ENCODE measurements at regions not wholly inside any gene's neighbourhood (a gene's known extent, or its start where the extent isn't known, plus 50 kb on each side); places are given as distances from the start of the nearest gene placed in this dataset.

DNA sequence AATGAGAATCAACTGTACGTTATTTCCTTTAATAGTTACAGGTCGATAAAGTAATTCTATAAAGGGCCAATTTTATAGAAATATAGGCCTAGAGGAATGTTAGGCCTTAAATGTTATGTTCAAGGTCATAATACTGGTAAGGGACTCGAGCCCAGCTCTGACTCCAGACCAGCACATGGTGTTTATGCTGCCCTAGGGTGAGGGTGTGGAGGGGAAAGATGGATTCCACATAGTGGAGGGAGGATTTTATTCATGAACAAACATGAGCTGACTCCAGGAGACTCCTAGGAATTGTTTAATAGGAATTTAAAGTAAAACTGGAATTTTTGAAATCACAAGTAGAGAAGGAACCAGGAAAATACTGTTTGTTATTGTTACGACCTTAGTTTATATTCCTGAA lies 139.9 kb downstream of the LACC1 start:
- in situ Hi-C loops (cut with MboI; ENCODE audit: low sequenced_read_pairs): no loop called here

DNA sequence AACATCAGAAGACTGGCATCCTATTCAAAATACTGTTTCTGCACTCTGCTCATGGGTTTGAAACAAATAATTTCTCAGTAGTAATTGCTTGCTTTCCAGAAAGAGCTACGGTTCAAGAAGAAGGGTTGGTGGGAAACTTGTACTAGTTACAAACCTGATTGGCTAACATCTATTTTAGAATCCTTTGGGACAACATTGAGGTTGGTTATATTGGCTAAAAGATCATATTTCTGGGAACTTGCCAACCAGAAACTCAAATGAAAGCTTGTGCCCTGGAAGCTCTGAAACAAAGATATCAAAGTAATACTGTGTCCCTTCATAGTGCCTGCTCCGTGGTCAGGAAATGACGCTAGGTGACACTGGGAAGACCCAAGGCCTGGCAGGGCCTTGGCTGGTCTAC lies 141.7 kb downstream of the LACC1 start:
- in situ Hi-C loops (cut with MboI; ENCODE audit: low sequenced_read_pairs): no loop called here

DNA sequence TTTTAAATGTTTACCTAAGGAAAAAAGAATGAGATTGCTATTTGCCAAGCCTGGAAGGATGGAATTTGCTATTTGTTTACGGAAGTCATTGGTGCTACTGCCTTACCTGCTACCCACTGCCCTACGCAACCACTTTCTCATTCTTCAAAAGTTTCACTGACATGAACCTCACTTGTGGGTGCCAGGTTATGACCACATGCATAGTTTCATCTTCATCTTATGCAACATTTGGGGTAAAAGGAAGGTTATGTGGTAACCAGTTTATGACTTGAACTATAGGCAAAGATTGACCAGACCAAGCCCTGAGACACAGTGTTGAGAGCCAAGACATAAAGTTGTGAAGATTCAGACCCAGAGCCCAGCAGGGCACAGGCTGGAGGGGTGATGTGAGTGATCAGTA lies 142.5 kb downstream of the LACC1 start:
- in situ Hi-C loops (cut with MboI; ENCODE audit: low sequenced_read_pairs): no loop called here

DNA sequence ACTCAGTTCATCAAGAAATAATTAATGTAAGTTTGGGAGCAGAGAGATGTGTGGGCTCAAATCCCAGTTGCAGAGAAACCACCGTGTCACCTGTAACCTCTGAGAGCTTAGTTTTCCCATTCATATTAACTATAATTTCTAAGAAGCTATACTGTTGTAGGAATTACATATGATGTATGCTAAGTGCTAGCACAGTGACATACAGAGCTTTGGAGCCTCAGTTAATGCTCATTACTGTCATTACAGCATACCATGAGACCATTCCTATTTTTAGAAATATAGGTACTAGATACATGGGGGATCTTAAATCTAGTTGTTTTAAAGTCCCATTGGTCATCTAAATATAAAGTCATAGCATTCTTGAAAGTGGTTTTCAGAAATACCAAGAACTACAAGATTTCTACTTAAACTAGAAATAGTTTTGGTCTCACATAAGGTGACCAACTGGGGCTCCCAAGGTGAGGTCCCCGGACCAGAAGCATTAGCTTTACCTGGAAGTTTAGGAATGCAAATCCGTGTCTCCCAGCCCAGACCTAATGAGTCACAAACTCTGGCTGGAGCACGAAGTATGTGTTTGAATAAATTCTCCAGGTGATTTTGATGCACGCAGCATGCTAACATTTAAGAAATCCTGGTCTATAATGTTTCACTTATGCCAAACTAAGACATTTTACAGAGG lies 144.6 kb downstream of the LACC1 start:
- in situ Hi-C loops (cut with MboI; ENCODE audit: low sequenced_read_pairs): no loop called here

DNA sequence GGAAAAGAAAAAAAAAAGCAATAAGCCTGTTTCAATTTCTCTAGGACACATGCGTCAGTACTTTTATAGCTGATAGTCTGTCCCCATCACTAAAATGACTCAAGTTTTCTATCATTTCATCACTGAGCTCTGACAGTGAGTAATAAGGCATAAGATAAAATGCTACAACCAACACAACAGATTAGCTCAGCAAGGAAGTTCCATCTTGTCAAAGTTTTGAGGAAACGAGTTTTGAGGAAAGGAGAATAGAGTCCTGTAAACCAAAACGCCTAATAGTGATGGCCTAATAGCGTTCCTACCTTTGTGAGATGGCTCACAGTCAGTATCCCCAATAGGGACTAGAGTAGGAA lies 145.1 kb downstream of the LACC1 start:
- in situ Hi-C loops (cut with MboI; ENCODE audit: low sequenced_read_pairs): no loop called here

DNA sequence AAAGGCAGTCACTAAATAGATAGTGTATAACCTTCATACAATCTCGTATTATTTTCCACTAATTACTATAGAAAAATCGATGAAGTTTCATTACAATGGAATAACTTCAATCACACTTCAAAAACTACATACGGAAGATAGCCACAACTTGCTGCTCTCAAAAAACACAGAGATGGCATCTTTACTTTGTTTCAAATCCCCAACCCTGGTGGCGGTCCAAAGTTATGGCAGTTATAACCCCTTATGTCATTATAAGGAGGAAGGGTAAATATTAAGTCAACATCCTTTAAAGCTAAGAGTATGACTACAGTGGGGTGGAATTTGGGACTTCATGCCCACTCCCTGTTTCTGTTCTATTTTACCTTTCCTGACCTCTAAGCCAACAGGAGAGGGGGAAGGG lies 146.5 kb downstream of the LACC1 start:
- in situ Hi-C loops (cut with MboI; ENCODE audit: low sequenced_read_pairs): no loop called here

DNA sequence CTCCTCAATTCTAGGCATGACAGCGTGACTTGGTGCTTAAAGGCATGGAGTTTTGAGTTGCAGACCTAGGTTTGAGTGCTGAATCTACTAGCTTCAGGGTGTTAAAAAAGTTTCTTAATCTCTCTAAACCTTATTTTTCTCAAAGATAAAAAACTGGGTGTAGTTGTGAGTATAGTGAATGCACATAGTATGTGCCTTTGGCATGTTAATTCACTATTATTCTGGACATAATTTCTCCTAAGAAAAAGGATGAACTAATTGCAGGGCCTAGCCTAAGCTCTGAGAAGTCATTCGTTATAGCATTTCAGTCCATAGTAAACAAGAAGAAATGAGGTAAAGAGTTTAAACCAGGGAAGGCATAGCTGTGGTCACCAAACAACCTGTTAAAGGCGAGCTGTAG lies 149.0 kb downstream of the LACC1 start:
- in situ Hi-C loops (cut with MboI; ENCODE audit: low sequenced_read_pairs): no loop called here

DNA sequence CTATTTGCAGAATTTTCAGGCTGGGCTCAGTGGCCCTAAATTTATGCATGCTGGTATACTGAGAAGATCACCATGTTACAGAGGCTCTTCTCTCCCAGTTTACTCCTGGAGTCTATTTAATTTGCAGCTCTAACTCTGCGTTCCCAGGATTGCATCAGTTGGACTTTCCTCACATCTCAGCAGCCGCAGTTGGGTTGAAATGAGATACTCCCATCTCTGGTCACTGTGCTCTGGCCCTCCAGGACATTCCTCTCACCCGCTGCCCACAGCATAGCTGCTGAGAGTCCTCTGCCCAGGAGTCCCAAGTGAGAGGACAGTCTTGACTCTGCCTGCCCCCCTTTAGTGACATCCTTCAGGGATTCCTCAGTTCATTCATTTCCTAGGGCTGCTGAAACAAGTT lies 150.9 kb downstream of the LACC1 start:
- in situ Hi-C loops (cut with MboI; ENCODE audit: low sequenced_read_pairs): no loop called here

DNA sequence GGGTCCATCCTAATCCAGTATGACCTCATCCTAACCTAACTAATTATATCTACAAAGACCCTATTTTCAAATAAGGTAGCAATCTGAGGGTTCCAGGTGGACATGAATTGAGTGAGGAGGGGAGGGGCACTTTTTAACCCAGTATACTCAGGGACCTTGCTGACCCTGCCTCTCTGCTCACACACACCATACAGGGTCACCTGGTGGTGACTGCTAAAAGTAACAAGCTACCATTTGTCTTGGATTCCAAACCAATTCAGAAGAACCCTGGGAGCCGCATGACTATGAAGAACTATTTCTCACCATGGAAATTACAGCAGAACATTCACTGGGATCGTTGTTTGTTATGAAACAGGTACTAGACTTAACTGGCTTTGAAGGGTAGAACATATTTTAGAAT lies 151.9 kb downstream of the LACC1 start:
- in situ Hi-C loops (cut with MboI; ENCODE audit: low sequenced_read_pairs): no loop called here

DNA sequence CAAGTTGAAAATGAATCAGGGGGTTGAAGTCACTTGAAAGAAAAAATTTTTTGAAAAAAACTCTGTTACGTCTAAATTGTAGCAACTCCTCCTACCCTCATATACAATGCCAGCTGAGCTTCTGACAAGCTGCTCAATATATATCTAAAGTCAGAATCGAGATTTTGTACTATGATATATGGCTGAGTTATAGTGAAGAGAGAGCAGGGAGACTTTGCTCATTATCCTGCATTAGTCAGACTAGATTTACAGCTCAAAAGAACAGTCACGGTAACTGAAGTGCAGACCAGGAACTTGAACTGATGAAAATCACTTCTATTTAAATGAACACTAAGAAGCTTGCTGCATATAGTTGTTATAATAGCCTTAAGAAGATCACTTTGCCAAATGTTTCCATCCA lies 153.1 kb downstream of the LACC1 start:
- in situ Hi-C loops (cut with MboI; ENCODE audit: low sequenced_read_pairs): no loop called here

DNA sequence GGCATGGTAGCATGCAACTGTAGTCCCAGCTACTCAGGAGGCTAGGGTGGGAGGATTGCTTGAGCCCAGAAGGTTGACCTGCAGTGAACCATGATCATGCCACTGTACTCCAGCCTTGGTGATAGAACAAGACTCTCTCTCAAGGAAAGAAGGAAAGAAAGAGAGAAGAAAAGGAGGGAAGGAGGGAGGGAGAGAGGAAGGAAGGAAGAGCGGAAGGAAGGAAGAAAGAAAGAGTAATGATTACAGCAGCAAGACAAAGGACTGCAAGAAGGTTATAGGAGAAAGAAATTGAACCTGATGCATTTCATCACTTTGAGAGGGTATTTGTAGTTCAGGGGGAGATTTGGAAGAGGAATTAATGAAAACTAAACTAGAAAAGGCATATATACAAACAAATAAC lies 155.7 kb downstream of the LACC1 start:
- in situ Hi-C loops (cut with MboI; ENCODE audit: low sequenced_read_pairs): no loop called here

DNA sequence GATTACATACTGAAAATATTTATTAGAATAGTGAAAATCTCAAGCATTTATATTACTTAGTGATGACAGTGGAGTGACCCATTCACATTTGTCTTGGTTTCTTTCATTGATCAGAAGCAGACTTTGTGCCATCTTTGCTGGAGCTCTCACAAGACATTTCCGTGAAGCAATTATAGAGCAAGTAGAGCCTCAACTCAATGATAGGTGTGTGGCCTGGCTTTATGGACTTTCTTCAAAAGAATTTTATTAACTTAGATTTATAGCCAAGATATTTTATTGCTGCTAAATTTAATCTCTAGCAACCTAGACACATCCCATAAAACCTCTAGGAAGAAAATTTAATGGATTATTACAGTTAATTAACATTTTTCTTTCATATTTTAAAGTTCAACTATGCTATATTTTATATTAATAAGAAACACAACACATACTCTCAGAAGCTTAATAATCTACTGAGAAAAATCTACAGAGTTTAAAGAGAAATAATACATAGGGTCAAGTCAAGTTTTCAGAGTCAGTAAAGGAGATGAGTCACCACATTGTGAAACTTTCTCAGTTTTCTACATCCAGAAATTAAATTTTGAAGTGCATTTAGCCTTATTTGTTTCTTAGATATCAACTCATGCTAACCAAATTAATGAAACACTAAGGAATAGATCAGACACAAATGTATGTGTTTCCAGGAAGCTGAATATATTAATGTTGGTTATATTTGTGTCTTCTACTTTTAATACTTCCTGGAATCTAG lies 160.5 kb downstream of the LACC1 start:
- in situ Hi-C loops (cut with MboI; ENCODE audit: low sequenced_read_pairs): no loop called here

DNA sequence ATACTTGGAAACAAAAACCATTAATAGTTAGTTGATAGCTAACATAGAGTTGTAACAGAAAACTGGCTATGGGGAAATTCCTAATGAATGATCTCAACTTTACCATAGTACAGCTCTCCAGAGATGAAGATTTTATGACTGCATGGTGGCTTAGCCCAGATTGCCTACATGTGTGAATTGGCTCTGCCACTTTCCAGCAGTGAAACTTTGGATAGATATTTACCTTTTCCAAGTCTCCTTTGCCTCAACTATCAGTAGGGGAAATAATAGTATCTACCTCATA lies 161.1 kb downstream of the LACC1 start:
- in situ Hi-C loops (cut with MboI; ENCODE audit: low sequenced_read_pairs): no loop called here

DNA sequence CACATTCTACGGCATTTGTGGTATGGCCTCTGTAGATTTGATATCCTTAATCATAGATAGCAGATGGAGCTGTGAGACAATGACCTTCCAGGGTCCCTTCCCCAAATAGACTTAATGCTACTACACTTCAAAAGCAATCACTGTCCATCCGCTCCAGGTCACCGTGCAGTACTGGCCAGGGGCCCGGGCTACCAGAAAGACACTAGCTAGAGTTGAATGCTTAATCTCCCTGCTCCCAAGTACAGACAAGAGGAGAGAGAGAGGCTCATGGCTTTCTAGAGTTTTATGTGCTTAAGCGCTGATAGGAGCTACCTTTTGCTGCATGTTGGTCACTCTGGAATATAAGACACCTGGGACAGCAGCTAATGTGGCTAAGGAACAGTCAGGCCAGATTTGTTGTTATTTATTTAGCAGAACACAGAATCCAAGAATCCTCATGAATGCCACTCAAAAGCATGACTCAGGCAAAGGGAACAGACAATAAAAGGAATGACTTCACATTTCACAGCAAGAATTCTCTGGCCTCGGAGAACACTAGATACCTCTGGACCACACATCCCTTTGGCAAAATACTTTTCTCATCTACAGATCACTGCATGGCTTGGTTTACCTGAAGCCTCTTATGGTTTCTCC lies 165.0 kb downstream of the LACC1 start:
- in situ Hi-C loops (cut with MboI; ENCODE audit: low sequenced_read_pairs): no loop called here

DNA sequence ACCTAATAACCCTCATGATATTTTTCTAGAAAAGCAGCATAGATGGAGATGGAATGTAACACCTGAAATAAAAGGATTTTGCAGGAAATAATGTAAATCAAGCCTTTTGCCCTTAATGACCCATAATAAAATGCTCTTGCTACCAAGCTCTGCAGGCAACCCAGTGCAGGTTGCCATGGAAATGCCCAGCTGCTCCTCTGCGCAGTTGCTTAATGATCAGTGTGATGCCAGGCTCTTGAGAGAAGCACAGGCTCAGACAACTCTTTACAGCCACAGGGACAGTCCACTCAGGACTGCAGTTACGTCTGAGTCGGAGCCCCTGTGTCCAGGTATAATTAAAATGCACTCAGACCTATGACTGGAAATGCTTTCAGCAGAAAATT lies 165.5 kb downstream of the LACC1 start:
- in situ Hi-C loops (cut with MboI; ENCODE audit: low sequenced_read_pairs): no loop called here

DNA sequence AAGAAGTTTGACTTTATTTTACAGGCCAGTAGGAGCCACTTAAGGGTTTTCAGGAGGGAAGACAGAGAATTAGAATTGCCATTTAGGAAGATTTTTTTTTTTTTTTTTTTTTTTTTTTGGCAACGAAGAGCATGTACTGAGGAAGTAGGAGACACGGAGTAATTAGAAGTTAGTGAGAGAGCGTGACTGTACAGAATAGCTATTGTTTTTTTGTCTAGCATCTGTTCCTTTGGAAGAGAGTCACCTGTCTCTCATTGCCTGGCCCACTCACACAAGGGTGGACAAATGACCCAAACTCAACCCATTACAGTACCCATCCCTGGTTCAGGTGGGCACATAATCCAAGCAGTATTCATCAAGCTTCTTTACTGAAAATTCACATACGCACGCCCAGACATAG lies 166.7 kb downstream of the LACC1 start:
- in situ Hi-C loops (cut with MboI; ENCODE audit: low sequenced_read_pairs): no loop called here

DNA sequence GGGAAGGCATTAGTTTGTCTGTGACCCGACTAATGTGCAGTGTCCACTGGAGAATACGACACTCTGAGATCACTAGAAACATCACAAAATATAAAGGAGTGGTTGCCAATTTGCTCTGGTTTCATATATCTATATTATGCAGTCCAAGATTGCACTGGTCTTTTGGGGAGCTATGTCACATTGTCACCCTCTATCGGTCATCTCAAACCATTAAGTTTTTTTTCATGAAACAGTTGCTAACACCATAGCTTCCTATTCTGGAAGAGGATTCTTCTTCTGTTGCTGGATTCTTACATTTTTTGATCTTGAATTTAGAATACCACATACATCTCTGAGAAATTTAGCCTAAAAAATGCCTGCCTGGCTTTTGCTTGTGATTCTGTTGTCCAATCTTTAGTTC lies 168.6 kb downstream of the LACC1 start:
- in situ Hi-C loops (cut with MboI; ENCODE audit: low sequenced_read_pairs): no loop called here

DNA sequence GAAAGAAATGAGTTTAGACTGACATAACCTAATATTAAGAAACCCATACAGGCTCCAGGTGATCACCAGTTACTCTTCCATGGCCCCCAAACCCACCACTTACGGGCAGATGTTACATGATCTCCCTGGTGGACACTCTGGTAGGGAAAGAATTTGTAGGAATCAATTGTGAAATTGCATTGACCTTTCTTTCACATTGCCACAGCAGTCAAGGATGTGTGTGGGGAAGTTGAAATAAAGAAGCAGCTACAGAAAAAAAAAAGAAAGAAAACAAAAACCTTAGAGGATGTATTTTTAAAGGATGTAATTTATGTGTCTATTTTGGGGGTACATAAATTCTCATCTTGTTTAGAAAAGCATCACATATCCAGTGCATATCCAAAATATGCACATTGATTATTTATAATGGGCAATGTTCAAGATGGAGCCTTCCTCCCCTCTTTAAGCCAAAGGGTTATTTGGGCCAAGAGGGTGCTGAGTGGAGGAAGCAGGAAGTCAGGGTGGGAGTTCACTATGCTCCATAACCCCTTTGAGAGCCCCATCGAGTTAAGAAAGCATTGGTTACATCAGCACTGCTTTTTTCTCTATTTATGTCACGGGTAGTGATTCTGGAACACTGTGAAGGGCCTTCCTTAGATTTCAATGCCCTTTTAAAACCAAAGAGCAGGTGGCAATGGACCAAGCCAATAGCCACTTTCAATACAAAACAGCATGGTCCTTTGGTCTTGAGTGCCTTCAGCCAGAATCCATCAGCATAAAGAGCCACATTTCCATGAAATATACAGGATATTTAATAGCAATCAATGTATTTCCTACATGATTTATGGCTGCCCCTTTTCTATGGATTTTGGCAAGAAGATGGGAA lies 169.6 kb downstream of the LACC1 start:
- in situ Hi-C loops (cut with MboI; ENCODE audit: low sequenced_read_pairs): no loop called here

DNA sequence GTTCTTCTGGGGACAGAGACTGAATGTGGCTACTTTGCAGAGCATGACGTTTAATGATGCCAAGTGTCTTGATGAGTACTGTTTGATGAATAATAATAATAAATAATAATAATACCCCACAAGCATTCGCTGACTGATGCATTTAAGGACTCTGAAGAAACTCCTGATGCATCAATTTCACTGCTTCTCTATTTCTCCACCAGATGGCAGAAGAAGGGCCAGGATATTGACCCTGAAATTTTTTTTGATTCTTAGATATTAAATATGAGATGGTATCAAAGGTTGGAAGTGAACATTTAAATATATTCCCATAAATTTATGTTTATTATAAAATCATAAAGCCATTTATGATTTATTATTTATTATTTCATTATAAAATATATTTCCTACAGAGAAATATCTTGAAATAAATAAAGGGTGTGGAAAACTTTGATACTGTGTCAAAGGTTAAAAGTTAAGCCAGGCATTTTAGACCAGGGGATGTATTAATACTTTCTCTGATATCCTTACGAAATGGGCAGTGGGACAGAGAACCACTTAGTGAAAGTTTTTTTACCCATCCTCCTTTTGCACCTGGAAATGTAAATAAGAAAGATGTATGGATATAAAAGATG lies 170.9 kb downstream of the LACC1 start:
- in situ Hi-C loops (cut with MboI; ENCODE audit: low sequenced_read_pairs): loop anchor here (25.0 kb wide), 1 partner anchor 387 kb away; no protein-coding TSS in a partner anchor

DNA sequence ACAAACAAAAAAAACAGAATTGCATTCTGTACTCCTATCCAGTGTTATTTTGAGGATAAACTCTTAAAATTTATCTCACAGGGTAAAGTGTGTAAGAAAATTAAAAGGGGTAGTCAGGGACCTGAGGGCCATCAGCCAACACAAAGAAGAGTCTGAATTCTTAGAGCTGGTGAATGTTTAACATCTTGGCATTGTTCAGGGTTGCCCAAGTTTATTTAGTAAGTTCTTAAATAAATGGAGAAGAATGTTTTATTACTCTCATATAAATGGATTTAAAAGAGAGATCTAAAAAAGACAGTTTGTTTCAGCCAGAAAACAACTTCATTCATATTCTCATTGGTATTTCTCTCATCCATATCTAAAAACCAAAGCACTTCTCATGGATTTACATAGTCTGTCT lies 171.7 kb downstream of the LACC1 start:
- in situ Hi-C loops (cut with MboI; ENCODE audit: low sequenced_read_pairs): loop anchor here (25.0 kb wide), 1 partner anchor 386 kb away; no protein-coding TSS in a partner anchor
